ENCODE measurements at regions not wholly inside any gene's neighbourhood (a gene's known extent, or its start where the extent isn't known, plus 50 kb on each side); places are given as distances from the start of the nearest gene placed in this dataset.

- peaks cover 2% of the 10 kb centered on the region; the same call in 1 of the 2 replicates for H3K9me3 ChIP-seq (ENCODE audit: control insufficient read depth, insufficient read depth, low read length)
- H3K4me1 ChIP-seq (ENCODE audit: insufficient read depth, low read length) = no peaks in the 10 kb centered on the region
- no peaks in the 10 kb centered on the region for H3K36me3 ChIP-seq (ENCODE audit: insufficient read depth, low read length)
- no peak overlapping the region for H3K9ac ChIP-seq (ENCODE audit: low read depth, low read length)
These were observed 305.2 kb upstream of the ARSJ start for GRCh38 chr4:114284629-114285028.

- H3K4me1 ChIP-seq (ENCODE audit: insufficient read depth, low read length) = no peaks in the 10 kb centered on the region
- H3K36me3 ChIP-seq (ENCODE audit: insufficient read depth, low read length) = no peaks in the 10 kb centered on the region
- H3K9me3 ChIP-seq (ENCODE audit: control insufficient read depth, insufficient read depth, low read length) = peaks cover 2% of the 10 kb centered on the region; the same call in 1 of the 2 replicates
- no peak overlapping the region for H3K9ac ChIP-seq (ENCODE audit: low read depth, low read length)
These were observed 306.9 kb upstream of the ARSJ start for GRCh38 chr4:114286262-114286810.

- H3K36me3 ChIP-seq (ENCODE audit: insufficient read depth, low read length) = no peaks in the 10 kb centered on the region
- H3K4me1 ChIP-seq (ENCODE audit: insufficient read depth, low read length) = no peaks in the 10 kb centered on the region
- peaks cover 2% of the 10 kb centered on the region; the same call in 1 of the 2 replicates for H3K9me3 ChIP-seq (ENCODE audit: control insufficient read depth, insufficient read depth, low read length)
- no peak overlapping the region for H3K9ac ChIP-seq (ENCODE audit: low read depth, low read length)
These were observed 307.7 kb upstream of the ARSJ start for GRCh38 chr4:114287079-114287696.

- no peaks in the 10 kb centered on the region for H3K36me3 ChIP-seq (ENCODE audit: insufficient read depth, low read length)
These were observed 302.5 kb upstream of the UGT8 start for GRCh38 chr4:114296126-114296525.

DNA sequence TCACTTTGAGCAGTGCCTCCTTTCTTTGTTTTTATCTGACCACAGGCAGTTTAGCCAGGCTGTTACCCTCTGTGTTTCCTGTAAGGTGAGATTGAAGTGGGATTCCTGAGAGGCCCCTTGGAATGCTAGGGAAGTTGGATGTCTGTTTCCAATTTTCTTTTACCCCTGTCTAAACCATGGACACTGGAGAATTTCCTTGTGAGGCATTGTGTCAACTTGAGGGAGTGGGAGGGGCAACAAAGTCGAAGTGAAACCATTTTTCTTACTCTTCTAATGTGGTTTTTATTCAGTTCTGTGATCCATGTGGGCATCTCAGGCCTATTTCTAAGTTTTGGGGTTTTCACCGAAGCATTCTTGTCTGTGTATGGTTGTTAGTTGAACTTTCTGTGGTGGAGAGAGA lies 296.1 kb upstream of the UGT8 start:
- Histone ChIP-seq H3K9ac (ENCODE audit: low read depth, low read length) (no peak overlapping the region), H3K4me1 (ENCODE audit: insufficient read depth, low read length) (no peaks in the 10 kb centered on the region), H3K9me3 (ENCODE audit: control insufficient read depth, insufficient read depth, low read length) (no peaks in the 10 kb centered on the region), H3K36me3 (ENCODE audit: insufficient read depth, low read length) (no peaks in the 10 kb centered on the region)

More at GRCh38 chr4:114296126-114296525, 302.5 kb upstream of the UGT8 start:
- Histone ChIP-seq H3K4me1 (ENCODE audit: insufficient read depth, low read length) (no peaks in the 10 kb centered on the region), H3K9ac (ENCODE audit: low read depth, low read length) (no peak overlapping the region), H3K9me3 (ENCODE audit: control insufficient read depth, insufficient read depth, low read length) (no peaks in the 10 kb centered on the region)

DNA sequence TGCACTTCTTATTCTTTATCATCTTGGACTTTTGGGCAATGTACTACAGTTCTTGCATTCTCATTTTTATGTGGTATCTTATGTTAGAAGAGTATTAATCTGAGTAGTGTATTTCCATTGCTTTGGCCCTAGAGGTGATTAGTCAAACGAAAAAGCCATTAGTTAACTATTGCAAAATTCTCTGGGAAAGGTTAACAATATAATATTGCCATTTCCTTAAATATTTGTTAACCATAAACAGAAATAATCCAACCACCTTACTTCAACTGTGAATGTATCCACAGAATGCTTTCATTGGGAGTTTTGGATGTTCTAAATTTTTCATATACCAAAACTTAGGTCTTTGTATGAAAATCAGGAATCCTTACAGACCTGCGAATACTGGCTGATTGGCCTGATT lies 294.6 kb upstream of the UGT8 start:
- H3K4me1 ChIP-seq (ENCODE audit: insufficient read depth, low read length) = no peaks in the 10 kb centered on the region
- no peaks in the 10 kb centered on the region for H3K36me3 ChIP-seq (ENCODE audit: insufficient read depth, low read length)
- H3K9me3 ChIP-seq (ENCODE audit: control insufficient read depth, insufficient read depth, low read length) = no peaks in the 10 kb centered on the region
- H3K9ac ChIP-seq (ENCODE audit: low read depth, low read length) = no peak overlapping the region

GRCh38 chr4:114304567-114304966 lies 294.0 kb upstream of the UGT8 start:
- H3K9me3 ChIP-seq (ENCODE audit: control insufficient read depth, insufficient read depth, low read length) = no peaks in the 10 kb centered on the region
- no peaks in the 10 kb centered on the region for H3K4me1 ChIP-seq (ENCODE audit: insufficient read depth, low read length)
- H3K36me3 ChIP-seq (ENCODE audit: insufficient read depth, low read length) = no peaks in the 10 kb centered on the region
- no peak overlapping the region for H3K9ac ChIP-seq (ENCODE audit: low read depth, low read length)

DNA sequence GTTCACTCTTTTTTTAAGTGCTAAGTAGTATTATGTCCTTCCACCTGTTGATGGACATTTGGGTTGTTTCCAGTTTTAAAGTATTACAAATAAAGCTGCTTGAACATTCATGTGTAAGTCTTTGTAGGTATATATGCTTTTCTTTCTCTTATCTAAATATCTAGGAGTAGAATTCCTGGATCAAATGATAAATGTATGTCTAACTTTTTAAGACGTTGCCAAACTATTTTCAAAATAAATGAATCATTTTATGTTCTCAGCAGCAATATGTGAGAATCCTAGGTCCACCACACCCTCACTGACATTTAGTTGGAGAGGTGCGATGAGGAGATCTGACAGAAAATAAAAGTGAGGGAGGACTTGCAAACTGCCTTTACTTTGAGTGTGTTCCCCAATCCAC lies 291.7 kb upstream of the UGT8 start:
- Histone ChIP-seq H3K4me1 (ENCODE audit: insufficient read depth, low read length) (0 out of 2 replicates have a peak, but pooled peaks cover 2% of the 10 kb centered on the region), H3K36me3 (ENCODE audit: insufficient read depth, low read length) (no peaks in the 10 kb centered on the region), H3K9ac (ENCODE audit: low read depth, low read length) (no peak overlapping the region), H3K9me3 (ENCODE audit: control insufficient read depth, insufficient read depth, low read length) (no peaks in the 10 kb centered on the region)

DNA sequence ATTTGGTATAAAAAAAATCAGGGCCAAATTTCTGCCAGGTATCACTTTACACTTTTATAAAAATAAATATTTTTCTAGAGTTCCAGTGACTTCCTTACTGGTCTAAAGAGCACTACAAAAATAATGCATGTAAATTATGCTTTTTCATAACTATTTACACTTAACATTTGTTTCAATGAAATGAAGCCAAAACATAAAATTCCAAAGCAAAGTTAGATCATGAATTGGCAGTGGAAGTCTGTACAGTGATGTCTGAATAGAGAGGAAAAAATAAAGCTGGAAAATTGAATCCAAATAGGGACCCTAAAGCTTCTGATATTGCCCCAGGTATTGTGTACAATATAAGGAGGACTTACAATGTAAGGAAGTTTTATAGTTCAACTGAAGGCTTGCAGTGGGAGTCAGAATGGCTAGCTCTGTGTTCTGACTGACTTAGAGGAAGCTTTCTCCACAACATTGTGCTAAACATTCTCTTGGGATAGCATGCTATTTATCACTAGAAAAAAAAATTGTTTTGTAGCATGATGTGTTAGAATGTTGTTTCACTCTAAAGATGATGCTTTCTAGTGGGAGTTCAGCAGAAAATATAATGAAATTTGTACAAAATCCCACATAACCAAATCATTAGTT lies 288.2 kb upstream of the UGT8 start:
- Histone ChIP-seq H3K9me3 (ENCODE audit: control insufficient read depth, insufficient read depth, low read length) (no peaks in the 10 kb centered on the region), H3K9ac (ENCODE audit: low read depth, low read length) (no peak overlapping the region), H3K4me1 (ENCODE audit: insufficient read depth, low read length) (0 out of 2 replicates have a peak, but pooled peaks cover 5% of the 10 kb centered on the region), H3K36me3 (ENCODE audit: insufficient read depth, low read length) (no peaks in the 10 kb centered on the region)

GRCh38 chr4:114311787-114312186 lies 286.8 kb upstream of the UGT8 start:
- H3K36me3 ChIP-seq (ENCODE audit: insufficient read depth, low read length) = no peaks in the 10 kb centered on the region
- H3K4me1 ChIP-seq (ENCODE audit: insufficient read depth, low read length) = 0 out of 2 replicates have a peak, but pooled peaks cover 5% of the 10 kb centered on the region
- H3K9ac ChIP-seq (ENCODE audit: low read depth, low read length) = no peak overlapping the region
- H3K9me3 ChIP-seq (ENCODE audit: control insufficient read depth, insufficient read depth, low read length) = no peaks in the 10 kb centered on the region

DNA sequence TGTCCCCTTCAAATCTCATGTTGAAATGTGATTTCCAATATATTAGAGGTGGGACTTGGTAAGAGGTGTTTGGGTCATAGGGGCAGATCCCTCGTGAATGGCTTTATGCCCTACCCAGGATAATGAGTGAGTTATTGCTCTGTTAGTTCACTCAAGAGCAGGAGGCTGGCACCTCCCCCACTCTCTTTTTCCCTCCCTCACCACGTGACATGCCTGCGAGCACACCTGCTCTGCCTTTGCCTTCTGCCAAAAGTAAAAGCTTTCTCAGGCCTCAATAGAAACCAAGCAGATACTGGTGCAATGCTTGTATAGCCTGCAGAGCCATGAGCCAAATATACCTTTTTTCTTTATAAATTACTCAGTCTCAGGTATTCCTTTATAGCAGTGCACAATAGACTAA lies 286.3 kb upstream of the UGT8 start:
- H3K9me3 ChIP-seq (ENCODE audit: control insufficient read depth, insufficient read depth, low read length) = no peaks in the 10 kb centered on the region
- H3K9ac ChIP-seq (ENCODE audit: low read depth, low read length) = no peak overlapping the region
- 0 out of 2 replicates have a peak, but pooled peaks cover 5% of the 10 kb centered on the region for H3K4me1 ChIP-seq (ENCODE audit: insufficient read depth, low read length)
- H3K36me3 ChIP-seq (ENCODE audit: insufficient read depth, low read length) = no peaks in the 10 kb centered on the region

- no peaks in the 10 kb centered on the region for H3K9me3 ChIP-seq (ENCODE audit: control insufficient read depth, insufficient read depth, low read length)
- H3K4me1 ChIP-seq (ENCODE audit: insufficient read depth, low read length) = 0 out of 2 replicates have a peak, but pooled peaks cover 5% of the 10 kb centered on the region
- H3K9ac ChIP-seq (ENCODE audit: low read depth, low read length) = no peak overlapping the region
- no peaks in the 10 kb centered on the region for H3K36me3 ChIP-seq (ENCODE audit: insufficient read depth, low read length)
These were observed 281.8 kb upstream of the UGT8 start for GRCh38 chr4:114316789-114317188.

DNA sequence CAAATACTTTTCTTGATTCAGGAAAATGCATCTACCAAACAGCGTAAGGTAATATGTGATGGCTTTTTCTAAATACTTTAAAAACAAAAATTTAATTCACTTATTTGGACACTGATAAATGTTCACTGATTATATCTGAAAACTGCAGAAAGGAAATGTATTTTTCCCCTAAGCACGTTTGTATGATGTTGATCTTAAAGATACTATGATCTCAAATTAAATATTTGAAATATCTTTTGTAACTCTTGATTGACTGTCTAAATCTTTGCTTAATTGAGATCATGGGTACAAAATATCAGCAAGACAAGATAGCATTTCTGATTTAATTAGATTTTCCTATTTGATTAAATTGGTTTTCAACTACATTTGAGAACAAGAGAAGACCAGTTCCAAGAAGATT lies 281.0 kb upstream of the UGT8 start:
- Histone ChIP-seq H3K9ac (ENCODE audit: low read depth, low read length) (no peak overlapping the region), H3K9me3 (ENCODE audit: control insufficient read depth, insufficient read depth, low read length) (no peaks in the 10 kb centered on the region), H3K4me1 (ENCODE audit: insufficient read depth, low read length) (no peaks in the 10 kb centered on the region), H3K36me3 (ENCODE audit: insufficient read depth, low read length) (no peaks in the 10 kb centered on the region)

- Histone ChIP-seq H3K9me3 (ENCODE audit: control insufficient read depth, insufficient read depth, low read length) (no peaks in the 10 kb centered on the region), H3K9ac (ENCODE audit: low read depth, low read length) (no peak overlapping the region), H3K4me1 (ENCODE audit: insufficient read depth, low read length) (no peaks in the 10 kb centered on the region), H3K36me3 (ENCODE audit: insufficient read depth, low read length) (no peaks in the 10 kb centered on the region)
These were observed 280.3 kb upstream of the UGT8 start for GRCh38 chr4:114318309-114318708.

GRCh38 chr4:114320126-114320525 lies 278.5 kb upstream of the UGT8 start:
- Histone ChIP-seq H3K4me1 (ENCODE audit: insufficient read depth, low read length) (no peaks in the 10 kb centered on the region), H3K9ac (ENCODE audit: low read depth, low read length) (no peak overlapping the region), H3K36me3 (ENCODE audit: insufficient read depth, low read length) (no peaks in the 10 kb centered on the region), H3K9me3 (ENCODE audit: control insufficient read depth, insufficient read depth, low read length) (no peaks in the 10 kb centered on the region)

All from ES-I3 (cell line).